ENCODE measurements at regions not wholly inside any gene's neighbourhood (a gene's known extent, or its start where the extent isn't known, plus 50 kb on each side); places are given as distances from the start of the nearest gene placed in this dataset.

DNA sequence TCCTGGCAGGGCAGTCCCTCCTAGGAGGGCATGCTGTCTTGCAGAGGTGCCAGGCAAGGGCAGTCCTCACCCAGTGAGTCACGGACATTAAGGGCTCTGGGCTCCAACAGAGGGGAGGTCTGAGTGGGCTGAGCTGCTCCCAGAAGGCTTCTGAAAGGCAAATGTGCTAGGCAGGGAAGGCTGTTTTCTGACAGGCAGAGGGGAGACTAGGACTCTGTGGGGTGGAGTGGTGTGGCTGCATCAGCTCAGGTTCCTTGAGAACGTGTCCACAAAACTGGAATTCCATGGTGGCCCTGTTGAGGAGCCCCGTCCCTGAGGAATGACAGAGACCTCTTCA is 283.5 kb downstream of the MYCN start:
- no peak for DNase-seq (ENCODE audit: low read depth)
- TF ChIP-seq, protein P1, sequence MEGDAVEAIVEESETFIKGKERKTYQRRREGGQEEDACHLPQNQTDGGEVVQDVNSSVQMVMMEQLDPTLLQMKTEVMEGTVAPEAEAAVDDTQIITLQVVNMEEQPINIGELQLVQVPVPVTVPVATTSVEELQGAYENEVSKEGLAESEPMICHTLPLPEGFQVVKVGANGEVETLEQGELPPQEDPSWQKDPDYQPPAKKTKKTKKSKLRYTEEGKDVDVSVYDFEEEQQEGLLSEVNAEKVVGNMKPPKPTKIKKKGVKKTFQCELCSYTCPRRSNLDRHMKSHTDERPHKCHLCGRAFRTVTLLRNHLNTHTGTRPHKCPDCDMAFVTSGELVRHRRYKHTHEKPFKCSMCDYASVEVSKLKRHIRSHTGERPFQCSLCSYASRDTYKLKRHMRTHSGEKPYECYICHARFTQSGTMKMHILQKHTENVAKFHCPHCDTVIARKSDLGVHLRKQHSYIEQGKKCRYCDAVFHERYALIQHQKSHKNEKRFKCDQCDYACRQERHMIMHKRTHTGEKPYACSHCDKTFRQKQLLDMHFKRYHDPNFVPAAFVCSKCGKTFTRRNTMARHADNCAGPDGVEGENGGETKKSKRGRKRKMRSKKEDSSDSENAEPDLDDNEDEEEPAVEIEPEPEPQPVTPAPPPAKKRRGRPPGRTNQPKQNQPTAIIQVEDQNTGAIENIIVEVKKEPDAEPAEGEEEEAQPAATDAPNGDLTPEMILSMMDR (IDR thresholded peaks at IDR 0.05; ENCODE audit: insufficient read depth, low read depth, low read length) = no peak
- H3K4me3 ChIP-seq (ENCODE audit: low read depth, low read length) = no peak overlapping the region

DNA sequence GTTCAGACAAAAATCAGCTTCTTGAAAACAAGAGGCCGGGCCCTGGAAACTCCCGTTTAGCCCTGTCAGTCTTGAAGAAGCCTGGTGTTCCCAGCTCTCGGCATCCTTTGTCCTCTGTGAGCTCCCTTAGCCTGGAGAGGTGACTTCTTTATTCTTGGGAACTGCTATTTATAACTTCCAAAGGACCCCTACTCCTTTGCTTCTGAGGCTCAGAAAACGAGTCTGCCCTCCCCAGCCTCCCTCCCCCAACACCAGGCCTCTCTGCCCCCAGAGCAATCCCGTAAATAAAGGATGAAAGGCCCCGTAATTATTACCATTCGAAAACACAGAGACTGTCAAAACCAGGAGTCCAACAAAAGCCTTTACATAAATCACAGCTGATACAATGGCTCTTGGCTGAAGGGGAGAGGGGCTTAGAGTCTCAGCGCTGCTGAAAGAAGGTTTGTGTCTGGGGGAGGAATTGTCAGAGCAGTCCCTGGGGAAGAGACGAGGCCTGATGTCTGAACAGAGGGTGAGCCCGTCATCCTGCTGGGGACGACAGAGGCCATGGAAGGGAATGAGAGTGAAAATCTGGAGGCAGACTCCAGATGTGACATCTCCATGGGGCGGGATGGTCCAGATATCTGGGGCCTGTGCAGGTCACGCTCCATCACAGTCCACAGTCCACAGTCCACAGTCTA is 283.0 kb downstream of the MYCN start:
- TF ChIP-seq, protein P1 (IDR thresholded peaks at IDR 0.05; ENCODE audit: insufficient read depth, low read depth, low read length) = no peak
- DNase-seq (ENCODE audit: low read depth) = no peak
- no peak overlapping the region for H3K4me3 ChIP-seq (ENCODE audit: low read depth, low read length)

DNA sequence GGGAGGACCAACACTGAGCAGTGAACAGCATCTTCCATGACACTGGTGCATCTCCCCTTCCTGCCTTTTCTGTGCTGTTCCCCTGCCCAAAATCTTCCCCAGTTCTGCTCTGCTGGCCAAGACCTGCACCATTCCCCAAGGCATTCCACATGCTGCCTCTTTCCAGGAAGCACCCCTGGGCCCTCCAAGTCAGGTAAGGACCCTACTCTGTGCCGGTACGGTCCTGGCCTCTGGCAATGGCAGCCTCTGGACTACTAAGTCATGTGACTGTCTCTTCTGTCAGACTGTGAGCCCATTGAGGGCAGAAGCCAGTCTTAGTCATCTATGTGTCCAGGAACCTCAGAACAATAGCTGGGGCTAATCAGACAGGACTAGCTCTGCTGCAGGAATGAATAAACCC is 282.0 kb downstream of the MYCN start:
- no peak for DNase-seq (ENCODE audit: low read depth)
- no peak overlapping the region for H3K4me3 ChIP-seq (ENCODE audit: low read depth, low read length)
- TF ChIP-seq, protein P1 (IDR thresholded peaks at IDR 0.05; ENCODE audit: insufficient read depth, low read depth, low read length) = no peak

DNA sequence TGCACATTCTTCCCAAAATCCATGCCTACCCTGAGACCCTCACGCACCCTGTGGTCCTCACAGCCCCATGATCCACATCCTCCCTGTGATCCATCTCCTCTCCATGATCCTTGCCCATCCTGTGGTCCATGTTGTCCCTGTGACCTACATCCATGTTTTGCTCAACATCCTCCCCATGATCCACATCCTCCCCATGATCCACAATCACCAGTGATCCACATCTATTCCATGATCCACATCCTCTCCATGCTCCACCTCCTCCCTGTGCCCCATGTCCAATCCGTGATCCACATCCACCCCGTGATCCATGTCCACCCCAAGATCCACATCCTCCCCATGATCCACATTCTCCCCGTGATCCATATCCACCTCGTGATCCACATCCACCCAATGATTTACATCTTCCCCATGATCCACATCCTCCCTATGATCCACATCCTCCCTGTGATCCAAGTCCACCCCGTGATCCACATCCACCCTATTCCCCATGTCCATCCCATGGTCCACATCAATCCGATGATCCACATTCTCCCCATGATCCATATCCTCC is 281.2 kb downstream of the MYCN start:
- no peak for DNase-seq (ENCODE audit: low read depth)
- H3K4me3 ChIP-seq (ENCODE audit: low read depth, low read length) = no peak overlapping the region
- TF ChIP-seq, protein P1 (IDR thresholded peaks at IDR 0.05; ENCODE audit: insufficient read depth, low read depth, low read length) = no peak

DNA sequence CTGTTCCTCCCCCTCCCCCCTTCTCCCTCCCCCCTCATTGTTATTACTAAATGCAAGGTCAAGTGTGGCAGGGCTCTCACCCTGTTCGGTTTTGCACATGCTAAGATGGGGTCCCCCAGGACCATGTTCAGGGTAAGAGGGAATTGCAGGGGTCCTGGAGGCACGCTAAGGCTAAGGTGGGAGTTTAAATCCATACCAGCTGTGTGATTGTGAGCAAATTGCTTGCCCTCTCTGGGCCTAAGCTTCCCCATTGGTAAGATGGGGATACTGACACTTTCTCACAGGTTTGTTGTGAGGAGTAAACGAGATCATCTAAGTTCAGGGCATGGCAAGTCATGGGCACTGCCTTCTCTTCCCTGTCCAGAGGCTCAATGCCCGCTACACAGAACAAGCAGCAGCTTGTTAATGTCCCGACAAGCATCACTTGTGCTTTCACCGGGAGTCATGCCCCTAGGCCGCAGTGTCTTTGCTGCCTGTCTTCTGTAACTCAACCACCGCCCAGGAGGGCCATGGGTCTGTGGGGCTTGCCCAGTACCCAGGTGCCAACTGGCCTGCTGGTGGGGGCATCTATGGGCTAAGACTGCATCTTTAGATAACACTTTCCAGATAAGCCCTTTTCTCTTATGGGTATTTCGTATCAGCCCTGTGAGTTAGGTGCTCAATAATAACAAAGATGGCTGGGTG is 279.1 kb downstream of the MYCN start:
- DNase-seq (ENCODE audit: low read depth) = no peak

DNA sequence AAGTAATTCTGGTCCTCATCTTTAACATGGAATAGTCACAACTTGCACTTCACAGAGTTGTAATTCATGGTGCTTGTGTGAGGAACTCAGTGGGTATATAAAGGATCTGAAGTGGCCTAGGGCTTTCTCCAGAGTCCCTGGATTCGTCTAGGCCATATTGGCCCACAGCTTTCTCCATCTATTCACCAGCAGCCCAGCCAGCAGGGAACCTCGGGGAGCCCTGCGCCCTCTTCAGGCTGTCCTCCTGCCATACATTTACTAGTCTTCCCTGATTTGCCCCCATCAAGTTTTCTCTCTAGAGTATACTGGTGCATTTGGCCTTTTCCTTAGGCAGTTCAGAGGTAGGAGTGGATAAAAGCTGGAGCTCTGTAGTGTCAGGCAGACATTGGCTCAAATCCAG is 278.3 kb downstream of the MYCN start:
- TF ChIP-seq, protein P1 (IDR thresholded peaks at IDR 0.05; ENCODE audit: insufficient read depth, low read depth, low read length) = no peak
- no peak for DNase-seq (ENCODE audit: low read depth)
- no peak overlapping the region for H3K4me3 ChIP-seq (ENCODE audit: low read depth, low read length)

More for the DNA sequence above, 279.1 kb downstream of the MYCN start:
- TF ChIP-seq, protein P1 (IDR thresholded peaks at IDR 0.05; ENCODE audit: insufficient read depth, low read depth, low read length) = no peak
- H3K4me3 ChIP-seq (ENCODE audit: low read depth, low read length) = no peak overlapping the region
